ENCODE measurements at regions not wholly inside any gene's neighbourhood (a gene's known extent, or its start where the extent isn't known, plus 50 kb on each side); places are given as distances from the start of the nearest gene placed in this dataset.

DNA sequence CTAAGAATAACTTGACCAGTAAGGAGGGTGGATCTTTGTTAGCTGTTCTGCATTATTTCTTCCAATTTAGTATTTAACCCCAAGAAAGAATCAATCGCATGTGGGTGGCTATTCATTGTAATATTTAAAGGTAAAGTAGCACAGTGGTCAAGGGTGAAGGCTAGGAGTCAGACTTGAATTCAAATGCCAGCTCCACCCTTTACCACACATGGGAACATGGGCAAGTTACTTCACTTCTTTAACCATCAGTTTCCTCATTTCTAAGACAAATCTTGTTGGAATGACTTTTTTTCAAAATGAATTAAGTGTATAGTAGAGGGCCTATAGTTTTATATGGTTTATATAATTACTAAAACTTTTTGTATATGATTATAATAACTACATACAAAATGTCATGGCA lies 71.3 kb upstream of the S1PR1 start:
- no peaks in the 10 kb centered on the region for H3K9me1 ChIP-seq (replicated peaks; ENCODE audit: control insufficient read depth, extremely low read depth, insufficient read depth, low read length)
- H3K27me3 ChIP-seq (ENCODE audit: control insufficient read depth in 2 of 2, insufficient read depth in 2 of 2, low read length in 2 of 2) = no peaks in the 10 kb centered on the region
- dilution Hi-C loops (cut with MboI; ENCODE audit: extremely low pct_ligation_motif_present, low sequenced_read_pairs) = no loop called here
- peaks cover 37% of the 10 kb centered on the region for H3K4me1 ChIP-seq (ENCODE audit: control insufficient read depth, extremely low read depth, insufficient read depth, low read length)
- no peaks in the 10 kb centered on the region for H3K9me3 ChIP-seq (replicated peaks; ENCODE audit: control insufficient read depth, insufficient read depth, low read length)
- no peak overlapping the region for H3K4me3 ChIP-seq (replicated peaks in 1 of 3; ENCODE audit: insufficient read depth in 1 of 3, low read depth in 1 of 3, low read length in 3 of 3)
- DNase-seq (ENCODE audit: low read depth, low spot score) (no peak), FAIRE-seq (no peak)
- H3K9ac ChIP-seq (replicated peaks; ENCODE audit: extremely low read depth, insufficient read depth, low read length) = no peak overlapping the region
- no peak overlapping the region for H2AFZ ChIP-seq (ENCODE audit: low read depth, low read length)
- no peak overlapping the region for H3K4me2 ChIP-seq (ENCODE audit: insufficient read depth, low read length)
- H3K27ac ChIP-seq (ENCODE audit: insufficient read depth, low read depth, low read length) = no peak overlapping the region
- intact Hi-C loops (cut with micrococcal nuclease) = no loop called here
- H3K79me2 ChIP-seq (ENCODE audit: control insufficient read depth, insufficient read depth, low read length) = no peaks in the 10 kb centered on the region
- H4K20me1 ChIP-seq (replicated peaks; ENCODE audit: control insufficient read depth, extremely low read depth, insufficient read depth, low read length) = no peaks in the 10 kb centered on the region
- ChIA-PET POLR2A (no interaction called here), CTCF (interaction anchor here (0.6 to 1.9 kb wide), 5 partner anchors 9 to 245 kb away, joined by 3 to 10 read pairs (median 4); no protein-coding TSS in a partner anchor)
- no TSS peak for BruUV-seq (replicated peaks)
- TF ChIP-seq MYC (IDR thresholded peaks at IDR 0.05; ENCODE audit: low read depth, low read length) (no peak), EZH2 (IDR thresholded peaks at IDR 0.05; ENCODE audit: borderline replicate concordance, low read depth, low read length, severe bottlenecking) (no peak), JUN (IDR thresholded peaks at IDR 0.05; ENCODE audit: borderline replicate concordance, insufficient read depth, insufficient read length, low read depth) (no peak), FOS (IDR thresholded peaks at IDR 0.05; ENCODE audit: borderline replicate concordance, insufficient read depth, low read length) (no peak), POLR2A (IDR thresholded peaks at IDR 0.05; ENCODE audit: low read depth, low read length) (no peak)
- TF ChIP-seq, protein P1, sequence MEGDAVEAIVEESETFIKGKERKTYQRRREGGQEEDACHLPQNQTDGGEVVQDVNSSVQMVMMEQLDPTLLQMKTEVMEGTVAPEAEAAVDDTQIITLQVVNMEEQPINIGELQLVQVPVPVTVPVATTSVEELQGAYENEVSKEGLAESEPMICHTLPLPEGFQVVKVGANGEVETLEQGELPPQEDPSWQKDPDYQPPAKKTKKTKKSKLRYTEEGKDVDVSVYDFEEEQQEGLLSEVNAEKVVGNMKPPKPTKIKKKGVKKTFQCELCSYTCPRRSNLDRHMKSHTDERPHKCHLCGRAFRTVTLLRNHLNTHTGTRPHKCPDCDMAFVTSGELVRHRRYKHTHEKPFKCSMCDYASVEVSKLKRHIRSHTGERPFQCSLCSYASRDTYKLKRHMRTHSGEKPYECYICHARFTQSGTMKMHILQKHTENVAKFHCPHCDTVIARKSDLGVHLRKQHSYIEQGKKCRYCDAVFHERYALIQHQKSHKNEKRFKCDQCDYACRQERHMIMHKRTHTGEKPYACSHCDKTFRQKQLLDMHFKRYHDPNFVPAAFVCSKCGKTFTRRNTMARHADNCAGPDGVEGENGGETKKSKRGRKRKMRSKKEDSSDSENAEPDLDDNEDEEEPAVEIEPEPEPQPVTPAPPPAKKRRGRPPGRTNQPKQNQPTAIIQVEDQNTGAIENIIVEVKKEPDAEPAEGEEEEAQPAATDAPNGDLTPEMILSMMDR (IDR thresholded peaks at IDR 0.05; ENCODE audit: extremely low read depth in 1 of 2, insufficient read depth in 1 of 2, low read depth in 1 of 2, low read length in 2 of 2) = no peak
- TF ChIP-seq, protein P2, sequence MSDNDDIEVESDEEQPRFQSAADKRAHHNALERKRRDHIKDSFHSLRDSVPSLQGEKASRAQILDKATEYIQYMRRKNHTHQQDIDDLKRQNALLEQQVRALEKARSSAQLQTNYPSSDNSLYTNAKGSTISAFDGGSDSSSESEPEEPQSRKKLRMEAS (IDR thresholded peaks at IDR 0.05; ENCODE audit: insufficient read depth, insufficient read length) = no peak
- no peaks in the 10 kb centered on the region for H3K36me3 ChIP-seq (ENCODE audit: control insufficient read depth in 2 of 2, extremely low read depth in 1 of 2, insufficient read depth in 2 of 2, low read length in 2 of 2)

Data from endothelial cell of umbilical vein (primary cell).